NCI-H1436 (cell line): ENCODE measurements at regions not wholly inside any gene's neighbourhood (a gene's known extent, or its start where the extent isn't known, plus 50 kb on each side); places are given as distances from the start of the nearest gene placed in this dataset.

Experiments used
- DNase-seq: peaks from one replicate; lab custom pipeline; 2025; lab: John Stamatoyannopoulos, UW

- DNase-seq: no peak
Observed at GRCh38 chr3:55242921-55243320, 244.2 kb downstream of the WNT5A start.

GRCh38 chr3:55241098-55241497 lies 246.0 kb downstream of the WNT5A start:
- DNase-seq: no peak

- no peak for DNase-seq
Observed at GRCh38 chr3:55235416-55235815, 251.7 kb downstream of the WNT5A start.

GRCh38 chr3:55226696-55227095 lies 260.4 kb downstream of the WNT5A start:
- DNase-seq: no peak

GRCh38 chr3:55218577-55218976 lies 268.5 kb downstream of the WNT5A start:
- no peak for DNase-seq

GRCh38 chr3:55207744-55208143 lies 279.4 kb downstream of the WNT5A start:
- DNase-seq: no peak

- no peak for DNase-seq
Observed at GRCh38 chr3:55205990-55206389, 278.1 kb upstream of the LRTM1 start.

- DNase-seq: no peak
Observed at GRCh38 chr3:55204417-55204816, 276.6 kb upstream of the LRTM1 start.

GRCh38 chr3:55203546-55203945 lies 275.7 kb upstream of the LRTM1 start:
- no peak for DNase-seq

- no peak for DNase-seq
Observed at GRCh38 chr3:55203006-55203405, 275.1 kb upstream of the LRTM1 start.

- DNase-seq: no peak
Observed at GRCh38 chr3:55202326-55202725, 274.5 kb upstream of the LRTM1 start.

GRCh38 chr3:55201779-55202178 lies 273.9 kb upstream of the LRTM1 start:
- no peak for DNase-seq

- no peak for DNase-seq
Observed at GRCh38 chr3:55200906-55201305, 273.0 kb upstream of the LRTM1 start.

- no peak for DNase-seq
Observed at GRCh38 chr3:55198554-55198953, 270.7 kb upstream of the LRTM1 start.

GRCh38 chr3:55197021-55197420 lies 269.2 kb upstream of the LRTM1 start:
- DNase-seq: no peak

GRCh38 chr3:55196495-55196894 lies 268.6 kb upstream of the LRTM1 start:
- DNase-seq: no peak

- no peak for DNase-seq
Observed at GRCh38 chr3:55194376-55194775, 266.5 kb upstream of the LRTM1 start.

- DNase-seq: no peak
Observed at GRCh38 chr3:55191911-55192775, 264.3 kb upstream of the LRTM1 start.

- DNase-seq: no peak
Observed at GRCh38 chr3:55190331-55190730, 262.5 kb upstream of the LRTM1 start.

- no peak for DNase-seq
Observed at GRCh38 chr3:55189359-55189801, 261.5 kb upstream of the LRTM1 start.

GRCh38 chr3:55185380-55185779 lies 257.5 kb upstream of the LRTM1 start:
- DNase-seq: no peak

- no peak for DNase-seq
Observed at GRCh38 chr3:55183201-55183600, 255.3 kb upstream of the LRTM1 start.

GRCh38 chr3:55180936-55181535 lies 253.2 kb upstream of the LRTM1 start:
- peak; percentile 21 for DNase-seq

- DNase-seq: no peak
Observed at GRCh38 chr3:55180161-55180560, 252.3 kb upstream of the LRTM1 start.
